DMS114 treated with DMSO at 0.1 percent for 48 hours (cell line): ENCODE measurements at regions not wholly inside any gene's neighbourhood (a gene's known extent, or its start where the extent isn't known, plus 50 kb on each side); places are given as distances from the start of the nearest gene placed in this dataset.

Source experiments
- DNase-seq: peaks from one replicate; lab custom pipeline; 2025; ENCODE audit not compliant: unreplicated experiment; lab: John Stamatoyannopoulos, UW

- DNase-seq, result no peak
Observed at GRCh38 chr3:157639756-157640426, 136.7 kb upstream of the VEPH1 start.

DNA sequence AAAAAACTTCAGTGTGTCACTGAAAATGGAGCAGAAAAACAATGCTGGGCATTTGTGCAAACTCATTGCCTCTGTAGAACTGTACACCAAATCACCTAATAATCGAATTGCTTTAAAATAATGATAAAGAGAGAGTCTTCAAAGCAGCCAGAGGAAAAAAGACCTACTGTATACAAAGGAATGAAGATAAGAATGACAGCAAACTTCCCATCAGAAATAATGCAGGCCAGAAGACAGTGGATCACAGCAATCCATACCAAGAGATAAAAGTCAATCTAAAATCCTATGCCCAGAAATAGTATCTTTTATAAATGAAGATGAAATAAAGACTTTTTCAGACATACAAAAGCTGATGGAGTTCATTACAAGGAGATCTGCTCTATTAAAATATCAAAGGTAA, 134.7 kb upstream of the VEPH1 start:
- DNase-seq, result no peak

DNA sequence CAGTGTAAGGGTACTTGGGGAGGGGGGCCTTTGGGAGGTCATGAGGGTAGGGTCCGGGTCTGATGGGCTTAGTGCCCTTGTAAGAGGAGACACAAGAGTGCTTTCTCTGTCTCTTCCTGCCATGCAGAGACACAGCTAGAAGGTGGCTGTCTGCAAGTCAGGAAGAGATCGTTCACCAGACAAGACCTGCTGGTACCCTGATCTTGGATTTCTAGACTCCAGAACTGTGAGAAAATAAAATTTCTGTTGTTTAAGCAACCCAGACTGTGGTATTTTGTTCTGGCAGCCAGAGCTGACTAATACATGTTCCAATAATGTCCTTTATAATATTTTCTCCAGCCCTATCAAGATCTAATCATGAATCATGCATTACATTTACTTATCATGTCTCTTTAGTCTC, 130.0 kb upstream of the VEPH1 start:
- DNase-seq, result no peak

DNA sequence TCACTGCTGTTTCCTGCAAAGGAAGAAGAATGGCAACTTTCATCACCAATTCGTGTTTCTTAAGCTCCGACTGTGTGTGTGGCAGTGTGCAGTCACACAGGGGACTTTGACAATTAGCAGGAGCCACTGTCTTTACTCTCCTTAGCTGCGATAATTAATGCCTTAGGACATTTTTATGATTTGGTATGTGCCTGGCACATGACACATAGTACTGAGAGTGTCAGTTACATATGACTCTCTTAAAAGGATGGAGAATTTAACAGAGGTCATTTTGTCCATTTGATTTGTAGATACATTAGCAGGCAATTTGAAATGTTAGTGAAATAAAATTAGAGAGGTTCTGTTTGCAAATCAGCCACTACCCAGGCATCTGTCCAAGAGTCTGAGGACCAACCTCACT, 128.9 kb upstream of the VEPH1 start:
- no peak for DNase-seq

DNA sequence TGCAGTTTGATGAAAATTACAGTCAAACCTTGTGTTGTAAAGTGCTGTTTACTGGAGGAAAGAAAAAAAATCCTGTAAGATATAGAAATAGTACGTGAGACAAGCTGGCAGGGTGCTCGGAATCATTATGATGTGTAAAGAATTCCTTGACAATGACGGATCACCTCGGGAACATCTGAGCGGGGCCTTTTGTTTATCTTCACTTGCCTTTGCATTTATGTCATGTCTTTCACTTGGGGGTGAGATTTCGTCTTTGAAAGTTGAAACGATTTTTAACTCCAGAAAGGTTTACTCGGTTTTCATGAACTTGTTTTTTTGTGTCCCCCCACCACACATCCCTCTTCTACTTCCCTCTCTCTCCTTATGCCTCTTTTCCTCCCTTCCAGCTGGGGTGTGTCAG, 128.3 kb upstream of the VEPH1 start:
- no peak for DNase-seq

DNA sequence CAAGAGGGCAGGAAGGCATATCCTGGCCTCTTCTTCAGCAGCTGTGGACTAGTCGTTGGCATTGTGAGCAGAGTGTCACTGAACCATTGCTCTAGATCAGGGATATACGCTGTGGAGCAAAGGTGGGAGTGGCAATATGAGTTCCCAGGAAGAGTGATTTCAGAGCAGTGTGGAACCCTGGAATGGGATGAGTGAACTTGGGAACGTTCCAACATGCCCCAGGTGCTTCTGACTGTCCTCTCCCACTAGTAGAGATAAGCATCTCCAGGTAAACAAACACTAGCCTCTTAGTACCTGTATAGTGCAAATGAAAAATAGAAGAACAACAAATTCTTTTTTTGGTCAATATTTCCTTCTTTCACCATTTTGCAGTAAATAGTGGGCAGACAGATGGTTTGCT, 123.6 kb upstream of the VEPH1 start:
- no peak for DNase-seq

DNA sequence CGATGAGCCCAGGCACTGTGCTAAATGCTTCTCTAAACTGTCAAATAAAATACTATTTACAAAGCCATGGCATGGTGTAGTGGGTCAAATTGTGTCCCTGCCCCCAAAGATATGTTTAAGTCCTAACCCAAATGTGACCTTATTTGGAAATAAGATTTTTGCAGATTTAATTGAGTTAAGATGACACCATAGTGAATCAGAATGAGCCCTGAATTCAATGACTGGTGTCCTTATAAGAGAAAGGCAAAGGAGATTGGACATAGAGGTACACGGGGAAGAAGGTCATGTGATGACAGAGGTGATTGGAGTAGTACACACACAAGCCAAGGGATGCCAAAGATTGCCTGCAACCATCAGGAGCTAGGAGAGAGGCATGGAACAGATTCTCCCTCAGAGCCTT, 121.6 kb upstream of the VEPH1 start:
- no peak for DNase-seq

DNA sequence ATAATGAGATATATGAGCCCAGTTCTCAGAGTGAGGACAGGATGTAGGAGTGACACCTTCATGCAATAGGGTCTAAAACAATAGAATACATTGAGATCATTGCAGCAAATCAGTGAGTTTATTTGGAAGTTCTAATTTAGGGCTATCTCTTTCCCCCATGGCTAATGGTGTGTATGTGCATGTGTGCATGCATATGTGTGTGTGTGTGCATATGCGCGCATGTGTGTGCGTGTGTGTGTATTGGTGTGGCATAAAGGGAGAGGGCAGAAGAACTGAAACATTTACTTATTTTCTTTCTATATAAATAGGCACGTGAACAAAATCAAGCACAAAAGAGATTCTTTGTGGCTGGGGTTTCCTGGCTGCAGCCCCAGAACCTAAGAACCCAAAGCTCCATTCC, 115.7 kb upstream of the VEPH1 start:
- DNase-seq, result no peak

DNA sequence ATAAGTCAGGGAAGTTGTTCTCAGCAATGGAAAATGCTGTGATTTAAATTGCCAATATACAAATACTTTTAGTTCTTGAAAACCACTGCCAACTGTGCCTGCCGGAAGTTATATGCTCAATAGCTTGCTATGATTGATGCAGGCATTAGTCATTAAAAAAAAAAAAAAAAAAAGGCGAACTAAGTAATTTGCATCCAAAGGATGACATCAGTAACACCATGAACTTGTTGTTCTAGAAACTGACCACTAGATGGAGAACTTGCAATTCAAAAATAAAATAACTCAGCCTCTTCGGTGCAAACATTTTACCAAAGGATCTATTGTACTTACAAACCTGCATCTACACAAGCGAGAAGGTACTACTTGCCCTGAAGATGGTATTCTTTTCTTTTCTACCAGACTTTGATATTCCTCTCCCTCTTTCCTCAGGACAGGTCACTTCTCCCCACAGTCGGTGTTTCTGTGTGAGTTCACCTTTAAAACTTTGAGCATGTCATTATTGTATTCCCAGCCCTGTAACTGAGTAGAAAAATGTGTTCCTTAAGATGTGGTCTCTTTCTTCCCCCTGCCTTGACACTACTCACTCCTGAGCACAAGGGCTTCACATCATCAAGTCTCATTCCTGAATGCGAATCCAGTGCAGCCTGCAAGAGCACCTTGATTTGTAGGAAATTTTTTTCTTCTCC, 115.0 kb upstream of the VEPH1 start:
- DNase-seq, result peak; percentile 68

DNA sequence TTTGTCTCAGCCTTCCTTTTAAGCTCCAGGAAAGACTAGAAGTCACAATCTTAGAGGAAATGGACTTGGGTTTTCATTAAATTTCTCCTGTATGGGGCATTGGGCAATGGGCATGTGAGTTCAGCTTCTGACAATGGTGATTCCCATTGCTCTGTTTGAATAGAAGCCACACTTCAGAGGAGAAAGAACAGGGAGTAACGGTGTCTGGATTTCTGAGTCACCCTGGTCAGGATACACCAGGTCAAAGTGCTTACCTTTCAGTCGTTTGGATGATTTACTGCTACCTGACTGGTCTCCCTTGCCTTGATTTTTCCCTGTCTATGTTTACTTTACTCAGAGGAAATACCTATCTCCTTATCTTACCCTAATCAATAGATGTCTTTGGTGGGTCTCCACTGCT, 111.7 kb upstream of the VEPH1 start:
- DNase-seq, result no peak

DNA sequence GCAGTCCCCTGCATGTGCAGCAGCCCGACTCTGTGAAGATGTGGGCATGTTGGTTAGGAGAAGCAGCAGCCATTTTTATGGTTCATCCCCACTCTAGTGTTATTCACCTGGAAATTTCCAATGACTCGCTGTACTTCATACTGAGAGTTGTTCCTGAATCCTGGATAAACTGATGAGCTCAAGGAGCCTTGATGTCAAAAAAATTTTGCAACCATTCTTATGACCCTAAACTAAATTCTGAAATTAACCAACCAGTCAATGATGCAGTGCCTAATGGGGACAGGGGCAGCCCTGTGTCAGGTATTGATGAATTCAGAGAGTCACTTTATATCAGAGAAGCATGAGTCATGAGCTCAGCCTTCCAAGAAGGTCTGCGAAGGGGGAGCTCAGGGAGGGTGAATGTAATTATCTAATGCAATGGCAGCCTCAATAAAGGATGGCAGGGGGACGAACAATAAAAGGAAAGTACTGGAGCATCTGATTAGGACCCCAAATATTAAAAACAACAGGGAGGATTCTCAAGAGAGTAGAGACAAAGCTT, 108.4 kb upstream of the VEPH1 start:
- DNase-seq, result no peak

- DNase-seq, result no peak
Observed at GRCh38 chr3:157610876-157611535, 107.8 kb upstream of the VEPH1 start.

DNA sequence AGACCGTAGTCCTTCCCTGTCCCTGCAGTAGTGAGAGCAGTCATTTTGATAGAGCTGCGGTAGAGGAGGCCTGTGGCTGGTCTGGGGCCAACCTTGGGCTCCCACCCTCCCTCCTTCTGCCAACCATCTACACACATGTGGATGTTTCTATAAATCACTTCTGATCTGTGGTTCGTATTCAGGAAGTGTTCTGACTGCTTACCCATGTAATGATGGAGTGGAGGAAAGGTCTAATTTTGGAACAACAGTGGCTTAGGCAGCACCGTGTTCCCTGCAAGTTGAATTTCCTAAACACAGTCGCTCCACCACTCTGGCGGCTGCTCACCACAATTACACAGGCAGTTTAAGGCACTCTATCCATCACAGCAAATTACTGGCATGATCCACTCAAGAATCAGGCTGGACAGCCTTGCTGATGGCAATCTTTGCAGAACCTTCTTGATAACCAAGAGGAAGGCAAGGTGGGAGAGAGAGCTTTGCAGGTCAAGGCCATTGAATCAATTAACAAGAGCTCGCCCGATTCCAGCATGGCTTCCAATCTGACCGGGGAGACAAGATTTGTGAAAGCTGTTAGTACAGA, 104.7 kb upstream of the VEPH1 start:
- DNase-seq, result no peak

GRCh38 chr3:157606852-157607197, 103.6 kb upstream of the VEPH1 start:
- DNase-seq, result no peak

GRCh38 chr3:157606011-157606851, 103.0 kb upstream of the VEPH1 start:
- peak; percentile 4 for DNase-seq

DNA sequence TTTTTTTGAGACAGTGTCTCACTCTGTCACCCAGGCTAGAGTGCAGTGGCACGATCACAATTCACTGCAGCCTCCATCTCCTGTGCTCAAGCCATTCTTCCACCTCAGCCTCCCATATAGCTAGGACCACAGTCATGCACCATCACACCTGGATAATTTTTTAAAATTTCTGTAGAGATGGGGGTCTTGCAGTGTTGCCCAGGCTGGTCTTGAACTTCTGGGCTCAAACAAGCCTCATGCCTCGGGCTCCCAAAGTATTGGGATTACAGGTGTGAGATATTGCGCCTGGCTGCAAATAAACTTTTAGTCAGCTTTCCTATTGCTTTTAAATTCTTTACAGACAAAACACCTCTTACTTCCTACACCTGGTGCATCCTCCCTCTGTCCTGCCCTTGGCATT, 102.1 kb upstream of the VEPH1 start:
- no peak for DNase-seq

DNA sequence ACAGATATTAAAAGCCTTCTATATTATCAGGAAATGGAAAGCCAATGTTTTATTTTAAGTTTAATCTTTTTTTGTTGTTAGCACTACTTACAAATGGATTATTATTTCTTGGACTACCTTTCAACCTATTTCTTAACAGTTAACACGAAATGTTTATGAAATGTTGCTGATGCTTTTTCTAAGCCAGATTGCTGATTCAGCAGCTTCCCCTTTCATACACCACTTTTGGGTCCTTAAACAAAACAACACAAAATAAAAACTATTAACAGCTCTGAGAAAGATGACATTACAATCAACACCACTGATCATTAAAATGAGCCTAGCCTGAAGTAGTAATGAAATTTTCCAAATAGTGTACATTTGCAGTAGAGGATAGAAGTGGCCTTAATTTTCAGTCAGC, 99.2 kb upstream of the VEPH1 start:
- DNase-seq, result no peak

DNA sequence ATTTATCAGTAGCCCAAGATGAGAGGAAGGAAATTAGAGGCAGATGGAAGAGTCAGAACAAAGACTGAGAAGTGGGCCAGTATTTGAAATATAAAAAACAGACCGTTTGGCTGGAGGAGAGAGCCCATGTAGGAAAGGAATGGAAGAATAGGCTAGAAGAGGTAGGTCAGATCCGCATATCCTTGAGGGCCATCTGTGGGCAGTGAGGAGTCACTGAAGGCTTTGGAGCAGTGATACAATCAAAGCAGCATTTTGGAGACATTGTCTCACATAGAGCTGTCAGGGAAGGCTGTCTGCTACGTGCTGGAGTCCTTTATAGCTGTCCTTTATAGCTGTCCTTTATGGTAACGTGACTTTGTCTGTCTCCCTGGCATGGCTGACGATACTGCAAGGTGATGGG, 92.0 kb upstream of the VEPH1 start:
- no peak for DNase-seq

DNA sequence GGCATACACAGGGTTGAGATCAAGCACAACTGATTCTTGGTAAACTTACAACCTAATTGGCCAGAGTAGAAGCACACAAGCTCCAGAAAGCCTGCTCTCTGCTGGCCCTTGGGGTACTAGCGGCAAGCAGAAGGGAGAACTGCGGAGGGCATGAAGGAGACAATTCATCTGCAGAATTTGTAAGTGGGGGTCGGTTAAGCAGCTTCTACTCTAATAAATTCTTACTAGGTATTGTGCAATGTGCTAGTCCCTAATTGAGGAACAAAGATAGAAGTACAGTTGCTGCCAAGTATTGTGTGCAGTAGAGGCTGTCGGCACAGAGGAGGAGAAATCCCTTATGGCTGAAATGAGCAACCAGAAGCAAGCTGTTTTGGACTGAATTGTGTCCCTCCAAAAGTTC, 91.2 kb upstream of the VEPH1 start:
- DNase-seq, result no peak

GRCh38 chr3:157592769-157593168, 89.6 kb upstream of the VEPH1 start:
- no peak for DNase-seq

DNA sequence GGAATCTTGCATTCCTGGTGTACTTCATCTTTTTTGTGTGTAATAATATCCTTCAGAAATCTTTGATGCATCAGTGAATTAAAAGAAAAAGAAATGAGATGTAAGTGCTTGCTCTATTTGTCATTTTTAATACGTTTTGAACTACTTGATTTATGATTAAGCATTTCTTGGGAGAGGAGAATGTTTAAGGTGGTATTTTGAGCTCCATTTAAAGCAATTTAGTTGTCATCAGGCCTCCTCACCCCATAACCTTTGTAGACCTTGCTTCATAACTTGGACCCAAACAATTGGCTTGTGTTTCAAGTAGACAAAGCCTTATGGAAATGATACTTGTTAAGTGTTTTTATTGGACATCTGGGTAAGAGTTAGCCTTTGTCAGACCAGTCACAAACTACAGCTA, 87.1 kb upstream of the VEPH1 start:
- DNase-seq, result no peak
